Astrocyte of the hippocampus (primary cell): ENCODE measurements at regions not wholly inside any gene's neighbourhood (a gene's known extent, or its start where the extent isn't known, plus 50 kb on each side); places are given as distances from the start of the nearest gene placed in this dataset.

ENCODE experiments used
- DNase-seq: peaks from one replicate; pipeline ENCODE4 v3.0.0; 2011; ENCODE audit warnings: low read depth, low spot score

DNA sequence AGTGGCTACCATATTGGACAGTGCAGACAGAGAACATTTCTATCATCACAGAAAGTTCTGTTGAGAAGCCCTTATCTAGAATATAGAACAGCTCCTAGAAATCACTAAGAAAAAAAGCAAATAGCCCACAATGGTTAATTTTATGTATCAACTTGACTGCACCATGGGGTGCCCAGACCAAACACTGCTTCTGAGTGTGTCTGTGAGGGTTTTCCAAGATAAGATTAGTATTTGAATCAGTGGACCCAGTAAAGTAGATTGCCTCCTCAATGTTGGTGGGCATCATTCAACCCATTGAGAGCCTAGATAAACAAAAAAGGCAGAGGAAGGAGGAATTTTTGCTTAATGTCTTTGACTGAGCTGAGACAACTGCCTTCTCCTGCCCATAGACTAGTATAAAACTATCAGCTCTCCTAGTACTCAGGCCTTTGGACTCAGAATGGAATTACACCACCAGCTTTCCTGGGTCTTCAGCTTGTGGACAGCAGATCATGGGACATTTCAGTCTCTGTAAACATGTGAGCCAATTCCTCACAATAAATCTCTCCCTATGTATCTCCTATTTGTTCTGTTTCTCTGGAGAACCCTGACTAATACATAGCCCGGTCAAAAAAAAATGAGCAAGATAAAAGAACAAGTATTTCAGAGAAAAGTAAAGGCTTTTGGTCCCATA is 55.9 kb upstream of the OXTR start:
- DNase-seq = no peak

- no peak for DNase-seq
These were observed 54.8 kb upstream of the OXTR start for GRCh38 chr3:8824238-8824637.

DNA sequence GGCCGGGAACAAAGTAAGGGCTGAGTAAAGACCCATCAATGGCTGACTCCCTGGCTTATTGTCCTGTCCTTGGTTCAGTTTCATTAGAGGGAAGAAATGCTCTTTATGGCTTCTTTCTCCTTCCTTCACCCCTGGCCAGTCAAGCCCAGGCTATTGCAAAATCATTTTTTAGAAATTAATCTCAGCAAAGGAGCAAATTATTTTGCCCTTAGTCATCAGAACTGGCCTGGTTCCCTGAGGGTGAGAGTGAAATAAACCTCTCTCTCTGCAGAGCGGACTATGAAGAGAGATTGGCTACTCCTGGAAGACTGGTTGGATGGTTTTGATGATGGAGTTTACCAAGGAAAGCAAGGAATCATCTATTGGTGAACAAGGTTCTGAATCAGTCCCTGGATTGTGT is 52.7 kb upstream of the OXTR start:
- DNase-seq = peak; percentile 24
